BLaER1 (cell line): ENCODE measurements at regions not wholly inside any gene's neighbourhood (a gene's known extent, or its start where the extent isn't known, plus 50 kb on each side); places are given as distances from the start of the nearest gene placed in this dataset.
"Not testable (repeated sequence)": the region's sequence is repeated elsewhere in the genome, so short reads cannot be mapped to it uniquely, and the experiment has no call there.

Experiments used
- H3K27ac ChIP-seq: shearing (Covaris generic); formaldehyde crosslinking; 2 replicates; pipeline ENCODE4 v1.8.1; 2022
- H3K27me3 ChIP-seq: shearing (Covaris generic); formaldehyde crosslinking; 2 replicates; pipeline ENCODE4 v1.8.1; 2022
- H3K36me3 ChIP-seq: shearing (Covaris generic); formaldehyde crosslinking; 2 replicates; pipeline ENCODE4 v1.8.1; 2022
- H3K4me1 ChIP-seq: shearing (Covaris generic); formaldehyde crosslinking; 2 replicates; pipeline ENCODE4 v1.8.1; 2022
- H3K4me2 ChIP-seq: shearing (Covaris generic); formaldehyde crosslinking; 2 replicates; pipeline ENCODE4 v1.8.1; 2022
- H3K4me3 ChIP-seq: shearing (Covaris generic); formaldehyde crosslinking; 2 replicates; pipeline ENCODE4 v1.8.1; 2022
- H3K9ac ChIP-seq: shearing (Covaris generic); formaldehyde crosslinking; 2 replicates; pipeline ENCODE4 v1.8.1; 2022
- H3K9me3 ChIP-seq: shearing (Covaris generic); formaldehyde crosslinking; 2 replicates; pipeline ENCODE4 v1.8.1; 2022
- H4K20me1 ChIP-seq: shearing (Covaris generic); formaldehyde crosslinking; 2 replicates; pipeline ENCODE4 v1.8.1; 2022
- Cebpa-rat ChIP-seq: shearing (Covaris generic); IDR thresholded peaks from 2 replicates; pipeline ENCODE4 v1.8.1; 2022

DNA sequence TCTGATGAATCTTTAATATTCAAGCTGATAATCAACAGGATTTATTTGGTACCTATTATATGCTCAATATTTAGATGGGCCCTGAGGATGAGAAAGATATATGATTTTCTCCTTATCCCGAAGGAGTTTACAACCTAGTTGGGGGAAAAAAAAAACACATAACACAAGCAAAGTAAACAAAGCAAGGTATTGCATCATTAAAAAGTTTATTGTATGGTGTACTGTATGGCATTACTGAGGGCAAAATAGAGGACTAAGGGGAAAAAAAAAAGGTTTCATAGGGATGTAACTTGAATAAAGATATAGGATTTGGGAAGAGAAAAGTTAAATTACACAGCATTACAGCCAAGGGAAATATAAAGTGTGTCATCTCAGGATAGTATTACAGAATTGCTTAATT lies 574.7 kb downstream of the TBC1D32 start:
- Histone ChIP-seq H3K27me3 (no peaks in the 10 kb centered on the region), H3K4me3 (no peak overlapping the region), H3K4me2 (no peak overlapping the region), H3K9ac (no peak overlapping the region), H3K36me3 (no peaks in the 10 kb centered on the region), H3K27ac (no peak overlapping the region), H3K4me1 (no peaks in the 10 kb centered on the region), H4K20me1 (no peaks in the 10 kb centered on the region), H3K9me3 (no peaks in the 10 kb centered on the region)
- no peak for TF ChIP-seq Cebpa-rat

DNA sequence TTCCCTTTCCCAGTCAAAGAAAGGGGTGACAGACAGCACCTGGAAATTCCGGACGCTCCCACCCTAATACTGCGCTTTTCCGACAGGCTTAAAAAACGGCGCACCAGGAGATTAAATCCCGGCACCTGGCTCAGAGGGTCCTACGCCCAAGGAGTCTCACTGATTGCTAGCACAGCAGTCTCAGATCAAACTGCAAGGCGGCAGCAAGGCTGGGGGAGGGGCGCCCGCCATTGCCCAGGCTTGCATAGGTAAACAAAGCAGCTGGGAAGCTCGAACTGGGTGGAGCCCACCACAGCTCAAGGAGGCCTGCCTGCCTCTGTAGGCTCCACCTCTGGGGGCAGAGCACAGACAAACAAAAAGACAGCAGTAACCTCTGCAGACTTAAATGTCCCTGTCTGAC lies 585.7 kb downstream of the TBC1D32 start:
- H4K20me1 ChIP-seq, H3K27me3 ChIP-seq, H3K4me3 ChIP-seq, H3K36me3 ChIP-seq, H3K9me3 ChIP-seq, H3K9ac ChIP-seq, H3K4me1 ChIP-seq, H3K27ac ChIP-seq, H3K4me2 ChIP-seq: not testable (repeated sequence)

- Histone ChIP-seq H3K4me1 (no peaks in the 10 kb centered on the region), H3K4me3 (no peak overlapping the region), H3K27ac (no peak overlapping the region), H4K20me1 (no peaks in the 10 kb centered on the region), H3K9ac (no peak overlapping the region), H3K4me2 (no peak overlapping the region), H3K27me3 (no peaks in the 10 kb centered on the region), H3K9me3 (no peaks in the 10 kb centered on the region), H3K36me3 (no peaks in the 10 kb centered on the region)
- TF ChIP-seq Cebpa-rat: no peak
Observed at GRCh38 chr6:120736740-120737139, 597.5 kb downstream of the TBC1D32 start.

DNA sequence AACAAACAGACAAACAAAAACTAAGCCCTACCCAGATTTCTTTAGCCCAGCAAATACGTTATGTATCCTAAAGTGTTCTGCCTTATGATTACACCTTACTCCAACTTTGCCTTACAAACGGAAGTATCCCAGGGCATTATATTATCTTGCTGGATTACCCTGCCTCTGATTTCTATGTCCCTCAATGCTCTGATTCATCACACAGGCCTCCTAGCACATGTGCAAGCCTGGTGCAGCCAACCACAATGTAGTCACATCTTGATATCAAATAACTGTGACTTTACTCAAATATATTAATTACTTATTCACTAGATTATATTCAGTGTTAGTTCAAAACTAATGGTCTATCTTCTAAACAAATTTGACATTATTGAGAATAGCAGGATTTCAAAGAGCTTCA lies 598.6 kb downstream of the TBC1D32 start:
- no peaks in the 10 kb centered on the region for H3K27me3 ChIP-seq
- H4K20me1 ChIP-seq: no peaks in the 10 kb centered on the region
- H3K9me3 ChIP-seq: no peaks in the 10 kb centered on the region
- no peak overlapping the region for H3K27ac ChIP-seq
- H3K36me3 ChIP-seq: no peaks in the 10 kb centered on the region
- no peak overlapping the region for H3K4me2 ChIP-seq
- H3K4me1 ChIP-seq: no peaks in the 10 kb centered on the region
- no peak overlapping the region for H3K9ac ChIP-seq
- no peak overlapping the region for H3K4me3 ChIP-seq
- no peak for TF ChIP-seq Cebpa-rat

- Histone ChIP-seq H3K9me3 (peaks cover 6% of the 10 kb centered on the region), H3K27ac (no peak overlapping the region)
- TF ChIP-seq Cebpa-rat: no peak
Observed at GRCh38 chr6:120711255-120711654, 623.0 kb downstream of the TBC1D32 start.

GRCh38 chr6:120700001-120700400 lies 634.3 kb downstream of the TBC1D32 start:
- Histone ChIP-seq H3K4me3 (no peak overlapping the region), H3K27me3 (no peaks in the 10 kb centered on the region), H4K20me1 (no peaks in the 10 kb centered on the region), H3K9ac (no peak overlapping the region), H3K9me3 (no peaks in the 10 kb centered on the region), H3K4me1 (no peaks in the 10 kb centered on the region), H3K36me3 (no peaks in the 10 kb centered on the region), H3K4me2 (no peak overlapping the region), H3K27ac (no peak overlapping the region)
- TF ChIP-seq Cebpa-rat: no peak

More at GRCh38 chr6:120711255-120711654, 623.0 kb downstream of the TBC1D32 start:
- Histone ChIP-seq H4K20me1 (no peaks in the 10 kb centered on the region), H3K36me3 (no peaks in the 10 kb centered on the region), H3K4me1 (no peaks in the 10 kb centered on the region), H3K9ac (no peak overlapping the region), H3K4me3 (no peak overlapping the region), H3K27me3 (no peaks in the 10 kb centered on the region), H3K4me2 (no peak overlapping the region)

DNA sequence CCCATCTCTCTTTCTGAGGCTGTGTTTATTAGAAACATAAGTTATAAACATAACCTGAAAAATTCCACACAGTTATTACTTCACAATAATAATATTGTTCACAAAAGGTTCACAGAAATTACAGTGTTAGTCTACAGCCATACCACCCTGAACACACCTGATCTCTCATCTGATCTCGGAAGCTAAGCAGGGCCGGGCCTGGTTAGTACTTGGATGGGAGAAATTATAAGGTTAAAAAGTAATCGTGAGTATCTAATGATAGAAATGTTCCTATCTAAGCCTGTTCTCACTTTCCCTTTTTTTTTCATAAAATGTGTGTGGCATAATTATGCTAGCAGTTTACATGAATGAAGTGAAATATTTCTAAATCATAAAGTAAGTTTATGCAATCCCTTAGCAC lies 647.8 kb downstream of the TBC1D32 start:
- no peaks in the 10 kb centered on the region for H4K20me1 ChIP-seq
- no peak overlapping the region for H3K9ac ChIP-seq
- H3K4me1 ChIP-seq: no peaks in the 10 kb centered on the region
- H3K4me2 ChIP-seq: no peak overlapping the region
- H3K36me3 ChIP-seq: no peaks in the 10 kb centered on the region
- no peak overlapping the region for H3K27ac ChIP-seq
- TF ChIP-seq Cebpa-rat: no peak
- no peaks in the 10 kb centered on the region for H3K27me3 ChIP-seq
- no peaks in the 10 kb centered on the region for H3K9me3 ChIP-seq
- no peak overlapping the region for H3K4me3 ChIP-seq

GRCh38 chr6:120682145-120682544 lies 652.1 kb downstream of the TBC1D32 start:
- Histone ChIP-seq H3K27ac (no peak overlapping the region), H3K4me3 (no peak overlapping the region), H3K9ac (no peak overlapping the region), H3K4me1 (no peaks in the 10 kb centered on the region), H4K20me1 (no peaks in the 10 kb centered on the region), H3K36me3 (no peaks in the 10 kb centered on the region), H3K4me2 (no peak overlapping the region), H3K9me3 (no peaks in the 10 kb centered on the region), H3K27me3 (no peaks in the 10 kb centered on the region)
- TF ChIP-seq Cebpa-rat: no peak

DNA sequence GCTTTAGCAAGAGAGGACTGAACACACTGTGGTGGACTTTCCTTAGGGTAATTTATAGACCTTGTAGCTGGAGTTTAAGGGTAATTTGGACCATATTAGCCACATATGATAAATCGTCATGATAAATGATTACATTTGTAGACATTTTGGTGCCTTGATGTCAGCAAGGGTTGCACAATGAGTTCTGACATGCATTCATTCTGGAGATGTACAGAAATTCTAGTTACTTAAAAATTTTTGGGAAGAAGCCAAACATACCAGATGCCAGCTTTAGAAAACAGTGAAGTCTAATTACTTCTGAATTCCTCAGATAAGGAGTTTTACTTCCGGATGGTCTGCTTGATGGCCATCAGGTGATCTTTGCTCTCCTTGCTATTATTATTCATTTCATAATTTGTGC lies 653.1 kb downstream of the TBC1D32 start:
- Histone ChIP-seq H3K4me3 (no peak overlapping the region), H3K36me3 (no peaks in the 10 kb centered on the region), H3K4me1 (no peaks in the 10 kb centered on the region), H3K9ac (no peak overlapping the region), H3K27ac (no peak overlapping the region), H3K9me3 (no peaks in the 10 kb centered on the region), H3K4me2 (no peak overlapping the region), H3K27me3 (no peaks in the 10 kb centered on the region), H4K20me1 (no peaks in the 10 kb centered on the region)
- no peak for TF ChIP-seq Cebpa-rat

DNA sequence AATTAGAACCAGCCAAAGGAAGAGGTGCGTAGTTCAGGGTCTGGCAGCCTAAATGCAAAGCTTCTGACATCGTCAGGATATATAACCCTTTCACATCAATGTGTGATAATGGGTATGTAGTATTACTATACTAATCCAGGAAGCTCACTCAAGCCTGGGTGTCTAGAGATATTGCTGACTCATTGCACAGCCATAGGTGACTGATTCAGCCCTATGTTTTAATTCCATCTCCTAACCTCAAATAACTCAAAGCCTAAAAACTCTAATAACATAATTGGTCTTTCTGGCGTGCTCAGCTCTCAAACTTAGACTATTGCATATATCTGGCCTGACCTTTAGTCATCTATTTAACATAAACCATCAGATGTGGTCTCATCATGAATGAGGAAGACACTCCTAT lies 658.4 kb downstream of the TBC1D32 start:
- Histone ChIP-seq H3K27ac (no peak overlapping the region), H3K4me3 (no peak overlapping the region), H4K20me1 (no peaks in the 10 kb centered on the region), H3K9ac (no peak overlapping the region), H3K4me1 (no peaks in the 10 kb centered on the region), H3K4me2 (no peak overlapping the region), H3K27me3 (no peaks in the 10 kb centered on the region), H3K36me3 (no peaks in the 10 kb centered on the region), H3K9me3 (no peaks in the 10 kb centered on the region)
- TF ChIP-seq Cebpa-rat: no peak

- no peaks in the 10 kb centered on the region for H3K36me3 ChIP-seq
- no peaks in the 10 kb centered on the region for H4K20me1 ChIP-seq
- no peaks in the 10 kb centered on the region for H3K4me1 ChIP-seq
- no peak for TF ChIP-seq Cebpa-rat
- H3K4me3 ChIP-seq: no peak overlapping the region
- H3K4me2 ChIP-seq: no peak overlapping the region
- no peaks in the 10 kb centered on the region for H3K27me3 ChIP-seq
- H3K27ac ChIP-seq: no peak overlapping the region
- H3K9me3 ChIP-seq: peaks cover under 1% of the 10 kb centered on the region; the same call in 1 of the 2 replicates
- no peak overlapping the region for H3K9ac ChIP-seq
Observed at GRCh38 chr6:120671519-120671918, 662.8 kb downstream of the TBC1D32 start.
